ENCODE measurements at regions not wholly inside any gene's neighbourhood (a gene's known extent, or its start where the extent isn't known, plus 50 kb on each side); places are given as distances from the start of the nearest gene placed in this dataset.

DNA sequence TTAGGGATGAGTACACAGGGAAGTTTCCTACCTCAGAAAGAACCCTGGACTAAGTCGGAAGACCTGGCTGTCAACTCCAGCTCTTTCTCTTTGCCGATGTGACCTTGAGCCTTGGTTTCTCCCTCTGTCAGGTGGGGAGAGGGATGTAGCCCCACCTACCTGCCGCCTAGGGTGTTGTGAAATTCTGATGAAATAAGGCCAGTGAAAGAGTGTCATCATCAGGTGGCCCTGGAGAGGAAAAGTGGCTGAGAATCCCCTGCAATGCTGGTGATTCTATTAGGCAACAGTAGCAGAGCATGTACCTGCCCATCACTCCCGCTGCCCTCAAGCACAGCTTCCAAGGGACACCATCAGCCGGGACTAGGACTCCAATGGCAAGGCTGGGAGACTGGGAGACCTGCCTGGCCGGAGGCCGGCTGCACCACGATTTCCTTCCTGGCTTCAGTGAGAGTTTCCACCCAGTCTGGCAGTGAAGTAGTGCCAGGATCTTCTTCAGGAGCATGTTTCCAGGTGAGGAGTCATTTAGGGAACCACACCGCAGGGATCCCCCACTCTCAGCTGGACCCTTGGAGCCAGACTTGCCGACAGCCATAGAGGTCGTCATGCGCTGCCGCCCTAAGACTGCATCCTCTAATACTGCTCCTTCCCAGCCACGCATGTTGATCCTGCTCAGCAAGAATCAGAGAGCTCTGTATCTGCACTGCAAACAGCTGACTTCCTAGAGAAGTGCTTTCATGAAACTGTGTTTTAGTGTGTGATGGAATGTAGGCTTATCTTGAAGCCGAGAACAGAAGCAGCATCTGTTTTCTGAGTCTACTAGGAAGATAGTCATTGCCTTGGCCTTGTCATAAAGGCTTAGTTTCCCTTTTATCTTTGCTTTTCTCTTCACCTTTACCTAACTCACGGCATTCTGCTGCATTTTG, 88.0 kb upstream of the F3 start:
- Histone ChIP-seq H3K36me3 (no peaks in the 10 kb centered on the region), H3K27ac (no peak overlapping the region), H3K4me1 (no peaks in the 10 kb centered on the region), H3K4me3 (no peak overlapping the region), H3K27me3 (no peaks in the 10 kb centered on the region), H3K9me3 (peaks cover 0 to 4% (median 0%) of the 10 kb centered on the region in 3 donors)
- DNase-seq: no peak
- intact Hi-C loops (cut with DNase I): no loop called here
- TF ChIP-seq POLR2A (IDR thresholded peaks at IDR 0.05): no peak
- TF ChIP-seq, protein P1, sequence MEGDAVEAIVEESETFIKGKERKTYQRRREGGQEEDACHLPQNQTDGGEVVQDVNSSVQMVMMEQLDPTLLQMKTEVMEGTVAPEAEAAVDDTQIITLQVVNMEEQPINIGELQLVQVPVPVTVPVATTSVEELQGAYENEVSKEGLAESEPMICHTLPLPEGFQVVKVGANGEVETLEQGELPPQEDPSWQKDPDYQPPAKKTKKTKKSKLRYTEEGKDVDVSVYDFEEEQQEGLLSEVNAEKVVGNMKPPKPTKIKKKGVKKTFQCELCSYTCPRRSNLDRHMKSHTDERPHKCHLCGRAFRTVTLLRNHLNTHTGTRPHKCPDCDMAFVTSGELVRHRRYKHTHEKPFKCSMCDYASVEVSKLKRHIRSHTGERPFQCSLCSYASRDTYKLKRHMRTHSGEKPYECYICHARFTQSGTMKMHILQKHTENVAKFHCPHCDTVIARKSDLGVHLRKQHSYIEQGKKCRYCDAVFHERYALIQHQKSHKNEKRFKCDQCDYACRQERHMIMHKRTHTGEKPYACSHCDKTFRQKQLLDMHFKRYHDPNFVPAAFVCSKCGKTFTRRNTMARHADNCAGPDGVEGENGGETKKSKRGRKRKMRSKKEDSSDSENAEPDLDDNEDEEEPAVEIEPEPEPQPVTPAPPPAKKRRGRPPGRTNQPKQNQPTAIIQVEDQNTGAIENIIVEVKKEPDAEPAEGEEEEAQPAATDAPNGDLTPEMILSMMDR (IDR thresholded peaks at IDR 0.05): no peak
- 88 to 90% methylated on average over 9 to 12 of the region's 16 CpGs for WGBS, 2 donors

DNA sequence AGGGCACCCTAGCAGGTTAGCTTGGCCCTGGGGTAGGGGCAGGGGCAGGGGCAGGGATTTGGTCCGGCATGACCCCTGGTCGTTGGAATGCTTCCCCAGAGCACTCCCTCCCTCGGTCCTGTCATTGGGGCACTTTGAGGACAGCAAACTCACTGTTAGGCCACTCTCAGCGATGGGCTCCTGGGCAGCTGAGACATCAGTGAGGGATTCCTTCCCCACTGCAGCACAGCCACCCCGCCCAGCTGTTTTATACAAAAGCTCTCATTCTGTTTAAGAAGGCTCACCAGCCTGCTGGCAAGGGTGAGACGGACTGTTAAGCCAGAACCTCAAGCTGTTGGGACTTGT, 86.9 kb upstream of the F3 start:
- Histone ChIP-seq H3K27me3 (no peaks in the 10 kb centered on the region), H3K9me3 (peaks cover 0 to 4% (median 0%) of the 10 kb centered on the region in 3 donors), H3K36me3 (no peaks in the 10 kb centered on the region), H3K4me1 (peaks cover 0 to 1% (median 0%) of the 10 kb centered on the region in 3 donors), H3K27ac (no peak overlapping the region), H3K4me3 (no peak overlapping the region)
- no peak for DNase-seq
- intact Hi-C loops (cut with DNase I): no loop called here
- WGBS, 2 donors: 64 to 76% methylated on average over 2 to 5 of the region's 6 CpGs
- TF ChIP-seq, protein P1 (IDR thresholded peaks at IDR 0.05): no peak
- TF ChIP-seq POLR2A (IDR thresholded peaks at IDR 0.05): no peak

DNA sequence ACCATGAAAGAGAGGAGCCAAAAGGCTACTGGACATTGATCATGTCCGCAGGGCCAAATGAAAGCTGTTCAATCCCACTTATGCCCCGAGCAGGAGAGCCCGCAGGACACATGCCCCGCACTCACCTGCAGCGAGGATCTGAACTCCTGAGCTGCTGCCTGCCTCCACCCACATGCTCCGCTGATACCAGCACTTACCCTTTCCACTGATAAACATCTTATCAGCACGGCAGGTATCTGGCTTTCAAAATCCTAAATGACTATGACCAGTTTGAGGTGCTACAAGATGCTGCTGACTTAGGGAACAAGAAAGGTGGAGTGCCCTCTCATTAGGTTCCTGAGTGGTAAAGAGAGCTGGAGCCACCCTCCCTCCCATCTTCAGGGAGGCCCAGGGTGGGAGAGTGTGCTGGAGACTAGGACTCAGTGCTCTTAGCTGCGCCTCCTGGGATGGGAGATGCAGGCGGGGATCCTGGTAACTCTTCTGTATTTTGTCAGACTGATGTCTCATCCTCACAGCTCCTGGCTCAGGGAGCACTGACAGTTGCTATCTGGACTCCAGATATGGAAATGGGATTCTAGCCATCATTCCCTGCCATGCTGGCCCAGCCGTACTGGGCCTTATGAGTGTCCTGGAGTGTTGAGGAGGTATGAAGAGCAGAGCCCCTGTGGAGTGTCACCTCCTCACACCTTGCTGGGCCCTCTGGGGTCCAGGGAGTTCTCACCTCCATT, 86.4 kb upstream of the F3 start:
- Histone ChIP-seq H3K4me3 (no peak overlapping the region), H3K9me3 (peaks cover 0 to 4% (median 0%) of the 10 kb centered on the region in 3 donors), H3K27ac (no peak overlapping the region), H3K4me1 (peaks cover 0 to 7% (median 0%) of the 10 kb centered on the region in 3 donors), H3K27me3 (no peaks in the 10 kb centered on the region), H3K36me3 (no peaks in the 10 kb centered on the region)
- TF ChIP-seq, protein P1 (IDR thresholded peaks at IDR 0.05): no peak
- TF ChIP-seq POLR2A (IDR thresholded peaks at IDR 0.05): no peak
- WGBS, 2 donors: 75 to 90% methylated on average over 7 to 9 of the region's 10 CpGs
- no peak for DNase-seq
- intact Hi-C loops (cut with DNase I): no loop called here

DNA sequence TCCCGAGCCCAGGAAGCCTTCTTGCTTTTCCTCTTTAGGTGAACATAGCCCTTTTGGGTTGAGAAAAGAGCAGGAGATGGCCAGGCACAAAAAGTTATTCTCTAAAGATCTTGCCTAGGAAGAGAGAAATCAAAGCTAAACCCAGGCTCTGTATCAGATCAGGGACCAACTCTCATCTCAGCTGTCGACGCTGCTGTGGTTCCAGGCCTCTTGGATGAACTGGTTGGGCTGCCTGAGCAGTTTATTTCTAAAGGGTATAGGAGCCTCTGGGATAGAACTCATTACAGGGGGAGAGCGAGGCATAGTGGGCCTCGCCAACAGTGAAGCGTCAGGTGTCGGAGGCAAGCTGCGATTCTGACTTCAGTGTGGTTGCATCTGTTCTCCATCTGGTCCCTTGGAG, 82.6 kb upstream of the F3 start:
- H3K4me1 ChIP-seq: peaks cover 7 to 36% (median 15%) of the 10 kb centered on the region in 3 donors
- H3K4me3 ChIP-seq: no peak overlapping the region
- H3K9me3 ChIP-seq: no peaks in the 10 kb centered on the region
- no peak overlapping the region for H3K27ac ChIP-seq
- no peaks in the 10 kb centered on the region for H3K27me3 ChIP-seq
- no peak for TF ChIP-seq POLR2A (IDR thresholded peaks at IDR 0.05)
- TF ChIP-seq, protein P1 (IDR thresholded peaks at IDR 0.05): no peak
- WGBS, 2 donors: 92 to 98% methylated on average over 4 to 8 of the region's 8 CpGs
- H3K36me3 ChIP-seq: no peaks in the 10 kb centered on the region
- intact Hi-C loops (cut with DNase I): no loop called here
- no peak for DNase-seq
